GM18502 (cell line): ENCODE measurements at regions not wholly inside any gene's neighbourhood (a gene's known extent, or its start where the extent isn't known, plus 50 kb on each side); places are given as distances from the start of the nearest gene placed in this dataset.
A peak's percentile ranks its signal among the peaks of the same experiment; 100 is the strongest.
"Not testable (repeated sequence)": the region's sequence is repeated elsewhere in the genome, so short reads cannot be mapped to it uniquely, and the experiment has no call there.

Source experiments
- ATAC-seq: cut with Tn5 transposase; IDR thresholded peaks from one replicate; pipeline ENCODE4 v1.9.1; 2021; ENCODE audit warnings: mild to moderate bottlenecking; ENCODE audit not compliant: unreplicated experiment, poor library complexity

DNA sequence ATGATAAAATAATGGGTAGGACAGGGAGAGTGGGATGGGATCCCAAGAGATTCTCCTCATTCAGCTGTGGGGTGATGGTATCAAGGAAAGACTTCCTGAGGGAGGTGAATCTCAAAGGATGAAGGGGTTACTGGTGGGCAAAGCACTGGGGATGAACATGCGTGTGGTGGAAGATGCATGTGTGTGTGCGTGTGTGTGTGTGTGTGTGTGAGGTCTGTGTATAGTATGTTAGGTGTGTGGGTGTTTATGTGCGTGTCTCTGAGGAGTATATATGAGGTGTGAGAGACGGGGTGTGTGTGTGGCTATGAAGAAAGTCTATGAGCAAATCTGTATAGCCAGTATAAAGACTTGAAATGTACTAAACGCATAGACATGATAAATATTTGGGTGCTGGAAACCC is 220.0 kb upstream of the MYLIP start:
- no peak for ATAC-seq

DNA sequence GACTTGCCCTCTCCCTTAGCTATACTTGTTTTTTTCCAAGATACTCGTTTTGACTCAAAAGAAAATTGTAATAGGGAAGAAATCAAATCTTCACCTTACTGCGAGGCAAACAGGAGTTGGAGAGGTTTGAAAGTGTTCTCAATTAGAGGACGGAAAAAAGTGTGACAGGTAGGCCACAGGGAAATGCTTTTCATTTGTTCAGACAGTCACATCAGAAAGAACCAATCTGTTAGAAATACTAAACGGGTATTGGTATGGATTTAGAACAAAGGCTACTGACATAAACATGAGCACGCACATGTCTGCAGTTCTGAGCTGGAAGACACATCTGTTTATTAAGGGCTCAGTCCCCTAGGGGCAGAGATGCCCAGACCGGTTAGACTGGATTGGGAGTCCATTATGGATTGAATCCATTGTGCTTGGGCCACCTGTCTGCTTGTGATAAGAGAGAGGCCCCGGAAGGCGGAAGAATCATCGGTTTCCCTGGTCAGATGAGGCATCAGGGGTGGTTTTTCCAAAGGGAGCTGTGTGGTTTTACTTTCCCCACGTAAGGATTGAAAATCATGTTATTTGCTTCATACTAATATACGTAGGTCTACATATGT is 220.9 kb upstream of the MYLIP start:
- ATAC-seq: no peak

DNA sequence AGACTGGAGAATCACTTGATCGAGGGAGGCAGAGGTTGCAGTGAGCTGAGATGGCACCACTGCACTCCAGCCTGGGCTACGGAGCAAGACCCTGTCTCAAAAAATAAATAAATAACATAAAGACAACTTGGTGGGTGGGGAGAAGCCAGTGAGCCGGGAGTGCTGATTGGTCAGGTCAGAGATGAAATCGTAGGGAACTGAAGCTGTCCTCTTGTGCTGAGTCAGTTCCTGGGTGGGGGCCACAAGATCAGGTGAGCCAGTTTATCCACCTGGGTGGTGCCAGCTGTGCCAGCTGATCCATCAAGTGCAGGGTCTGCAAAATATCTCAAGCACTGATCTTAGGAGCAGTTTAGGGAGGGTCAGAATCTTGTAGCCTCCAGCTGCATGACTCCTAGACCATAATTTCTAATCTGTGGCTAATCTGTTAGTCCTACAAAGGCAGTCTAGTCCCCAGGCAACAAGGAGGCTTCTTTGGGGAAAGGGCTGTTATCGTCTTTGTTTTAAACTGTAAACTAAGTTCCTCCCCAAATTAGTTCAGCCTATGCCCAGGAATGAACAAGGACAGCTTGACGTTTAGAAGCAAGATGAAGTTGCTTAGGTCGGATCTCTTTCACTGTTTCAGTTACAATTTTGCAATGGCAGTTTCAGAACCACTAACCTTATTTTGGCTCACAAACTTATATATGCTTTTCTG is 221.5 kb upstream of the MYLIP start:
- ATAC-seq: not testable (repeated sequence)

- no peak for ATAC-seq
Observed at GRCh38 chr6:15906420-15907016, 222.4 kb upstream of the MYLIP start.

DNA sequence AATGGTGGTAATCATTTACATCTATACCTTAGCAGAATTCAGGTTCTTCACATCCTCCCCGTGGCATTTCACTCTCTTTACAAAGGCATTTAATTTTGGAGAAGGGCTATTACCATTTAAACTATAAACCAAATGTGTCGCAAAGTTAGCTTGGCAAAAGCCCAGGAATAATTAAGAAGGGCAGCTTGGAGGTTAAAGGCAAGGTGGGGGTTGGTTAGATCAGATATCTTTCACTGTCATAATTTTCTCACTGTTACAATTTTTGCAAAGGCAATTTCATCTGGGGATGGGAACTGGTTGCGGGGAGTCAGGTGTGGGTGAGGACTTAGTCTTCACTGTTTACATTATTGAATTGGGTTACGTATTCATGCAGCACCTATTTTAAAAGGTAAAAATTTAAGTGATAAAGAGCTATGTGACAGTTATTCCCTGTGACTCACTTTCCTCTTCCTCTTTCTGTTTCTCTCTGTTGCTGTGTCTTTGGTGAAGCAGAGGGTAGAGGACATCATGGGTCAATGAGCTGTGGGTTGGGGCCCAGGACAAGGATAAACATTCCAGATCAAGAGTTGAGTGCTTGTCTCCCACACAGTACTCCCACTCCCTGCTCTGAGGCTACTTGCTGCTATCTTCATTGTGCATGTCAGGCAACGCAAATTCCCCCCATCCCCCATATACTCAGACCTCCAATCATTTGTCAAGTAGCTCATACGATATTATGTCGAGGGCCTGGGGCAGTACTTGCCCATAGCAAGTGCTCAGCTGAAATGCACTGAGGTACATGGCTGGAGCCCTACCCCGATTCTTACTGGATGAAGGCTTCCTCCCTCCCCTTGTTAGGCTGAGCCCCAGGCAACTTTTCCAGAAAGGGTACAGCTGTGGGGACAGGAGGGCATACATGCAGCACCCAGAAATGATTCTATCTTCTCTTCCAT is 223.1 kb upstream of the MYLIP start:
- ATAC-seq: peak; percentile 19

DNA sequence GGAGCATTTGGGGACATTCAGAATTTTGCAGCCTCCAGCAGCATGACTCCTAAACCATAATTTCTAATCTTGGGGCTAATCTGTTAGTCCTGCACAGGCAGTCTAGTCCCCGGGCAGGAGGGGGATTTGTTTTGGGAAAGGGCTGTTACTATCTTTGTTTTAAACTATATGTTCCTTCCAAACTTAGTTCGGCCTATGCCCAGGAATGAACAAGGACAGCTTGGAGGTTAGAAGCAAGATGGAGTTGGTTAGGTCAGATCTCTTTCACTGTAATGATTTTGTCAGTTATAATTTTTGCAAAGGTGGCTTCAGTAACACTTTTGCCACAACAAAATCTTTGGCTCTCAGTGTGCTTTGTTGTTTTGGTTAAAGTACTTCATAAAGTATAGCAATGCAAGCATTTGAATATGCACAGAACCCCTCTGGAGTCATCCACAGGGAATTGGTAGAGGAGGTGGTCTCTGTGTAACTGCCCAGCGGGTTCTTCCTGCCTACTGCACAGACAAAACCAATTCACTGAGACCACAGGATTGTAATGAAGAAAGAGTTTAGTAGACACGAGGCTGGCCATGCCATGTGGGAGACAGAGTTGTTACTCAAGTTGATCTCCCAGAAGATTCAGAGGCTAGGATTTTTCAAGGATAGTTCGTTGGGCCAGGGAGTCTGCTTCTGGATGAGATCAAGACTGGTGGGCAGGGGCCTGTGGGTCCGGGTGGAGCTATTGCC is 224.1 kb upstream of the MYLIP start:
- no peak for ATAC-seq

- ATAC-seq: peak; percentile 92
Observed at GRCh38 chr6:15901141-15902115, 227.5 kb upstream of the MYLIP start.

DNA sequence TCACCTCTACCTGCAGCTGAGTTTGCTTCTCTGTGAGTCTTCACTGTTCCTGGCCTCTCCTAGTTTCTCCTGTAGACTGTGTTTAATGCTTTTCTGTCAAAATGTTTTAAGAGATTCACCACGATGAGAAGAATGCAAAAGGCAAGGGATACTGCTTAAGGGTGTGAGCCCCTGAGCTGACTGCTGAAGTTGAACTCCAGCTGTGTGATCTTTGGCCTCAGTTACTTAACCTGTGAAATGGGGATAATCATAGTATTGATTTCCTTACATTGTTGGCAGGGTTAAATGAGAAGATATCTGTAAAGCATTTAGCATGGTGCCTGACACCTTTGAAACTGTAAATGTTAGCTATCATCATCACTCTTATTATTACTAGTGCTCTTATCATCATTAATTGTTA is 230.2 kb upstream of the MYLIP start:
- no peak for ATAC-seq

DNA sequence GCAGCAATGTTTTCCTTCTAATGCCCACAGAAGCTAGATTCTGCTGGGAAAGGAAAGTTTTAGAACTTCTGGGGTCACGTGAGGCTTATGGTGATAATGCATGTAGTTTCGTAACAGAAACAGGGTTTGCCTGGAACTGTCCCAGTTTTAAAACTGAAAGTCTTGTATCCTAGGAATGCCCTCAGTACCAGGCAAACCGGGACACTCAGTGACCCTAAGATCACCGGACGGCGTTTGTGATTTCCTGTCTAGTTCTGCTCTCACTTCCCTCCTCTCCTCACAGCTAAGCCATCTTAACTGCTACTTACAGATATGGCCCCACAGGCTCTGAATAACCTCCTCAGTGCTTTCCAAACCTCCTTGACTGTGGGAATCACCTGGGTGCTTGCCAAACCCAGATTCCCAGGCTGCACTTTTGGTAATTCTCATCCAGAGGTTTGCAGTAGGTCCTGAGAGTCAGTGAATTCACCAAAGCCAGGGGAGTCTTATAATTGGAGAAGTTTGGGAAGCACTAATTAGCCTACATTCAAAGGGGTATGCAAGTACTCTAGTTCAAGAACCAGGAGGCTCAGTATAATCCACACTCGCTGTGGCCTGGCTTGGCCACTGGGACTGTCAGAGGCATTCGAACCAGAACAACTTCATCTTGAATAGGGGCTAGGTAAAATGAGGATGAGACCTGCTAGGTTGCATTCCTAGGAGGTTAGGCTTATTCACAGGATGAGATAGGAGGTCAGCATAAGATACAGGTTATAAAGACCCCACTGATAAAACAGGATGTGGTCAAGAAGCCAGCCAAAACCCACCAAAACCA is 231.6 kb upstream of the MYLIP start:
- ATAC-seq: no peak

DNA sequence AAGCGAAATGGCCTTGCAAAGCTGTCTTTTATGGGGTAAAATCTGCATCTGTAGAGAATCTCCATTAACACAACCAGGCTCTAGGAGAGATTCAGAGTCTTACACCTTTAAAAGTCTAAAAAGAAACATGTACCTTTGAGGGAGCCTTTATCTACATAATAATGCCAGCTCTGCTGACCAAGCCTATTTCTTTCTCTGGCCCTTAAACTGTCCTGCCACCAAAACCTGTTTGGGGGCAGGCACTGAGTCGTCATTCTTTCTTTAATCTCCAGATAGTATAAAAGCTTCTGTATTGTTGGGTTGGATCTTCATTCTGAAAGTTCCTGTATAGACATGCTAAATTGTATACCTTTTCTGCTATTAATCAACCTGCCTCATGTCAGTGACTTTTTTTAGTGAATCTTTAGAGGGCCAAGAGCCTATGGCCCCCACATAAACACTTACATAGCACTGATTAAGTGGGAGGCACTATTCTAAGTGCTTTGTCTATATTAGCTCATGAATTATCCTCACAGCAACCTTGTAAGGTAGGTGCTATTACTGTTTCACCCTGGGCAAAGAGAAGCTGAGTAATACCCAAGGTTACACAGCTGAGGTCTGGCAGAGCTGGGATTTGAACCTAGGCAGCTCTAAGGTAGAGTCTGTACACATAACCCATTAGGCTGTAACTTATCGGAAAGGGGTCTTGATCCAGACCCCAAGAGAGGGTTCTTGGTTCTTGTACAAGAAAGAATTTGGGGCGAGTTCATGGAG is 232.3 kb upstream of the DTNBP1 start:
- ATAC-seq: no peak

DNA sequence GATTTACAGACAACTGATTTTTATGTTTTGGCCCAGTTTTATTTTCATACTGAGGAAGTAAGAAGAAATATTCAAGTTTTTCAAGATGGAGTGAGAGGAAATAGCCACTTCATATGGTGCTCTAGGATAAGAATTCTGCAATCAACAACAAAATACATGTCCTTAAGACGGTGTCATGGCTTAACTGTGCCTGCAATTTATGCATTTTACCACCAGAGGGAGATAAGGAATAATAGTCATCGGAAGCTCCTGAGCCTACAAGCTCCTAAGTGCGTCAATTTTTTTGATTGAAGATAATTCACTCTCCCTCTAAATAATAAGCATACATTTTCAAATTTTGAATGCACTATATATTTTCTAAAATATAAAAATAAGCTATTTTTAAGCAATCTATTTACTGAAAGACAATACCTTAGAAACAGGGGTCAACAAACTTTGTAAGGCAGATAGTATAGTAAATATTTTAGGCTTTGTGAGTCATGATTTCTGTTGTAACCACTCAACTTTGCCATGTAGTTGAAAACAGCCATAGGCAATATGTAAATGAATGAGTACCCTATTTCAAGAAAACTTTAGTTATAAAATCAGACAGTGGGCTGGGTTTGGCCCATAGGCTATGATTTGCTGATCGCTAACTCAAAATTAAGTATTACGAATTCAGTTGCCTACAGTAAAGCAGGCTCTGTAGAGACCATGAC is 230.9 kb upstream of the DTNBP1 start:
- no peak for ATAC-seq

- ATAC-seq: no peak
Observed at GRCh38 chr6:15892369-15892768, 229.5 kb upstream of the DTNBP1 start.

- no peak for ATAC-seq
Observed at GRCh38 chr6:15888798-15889772, 226.3 kb upstream of the DTNBP1 start.

DNA sequence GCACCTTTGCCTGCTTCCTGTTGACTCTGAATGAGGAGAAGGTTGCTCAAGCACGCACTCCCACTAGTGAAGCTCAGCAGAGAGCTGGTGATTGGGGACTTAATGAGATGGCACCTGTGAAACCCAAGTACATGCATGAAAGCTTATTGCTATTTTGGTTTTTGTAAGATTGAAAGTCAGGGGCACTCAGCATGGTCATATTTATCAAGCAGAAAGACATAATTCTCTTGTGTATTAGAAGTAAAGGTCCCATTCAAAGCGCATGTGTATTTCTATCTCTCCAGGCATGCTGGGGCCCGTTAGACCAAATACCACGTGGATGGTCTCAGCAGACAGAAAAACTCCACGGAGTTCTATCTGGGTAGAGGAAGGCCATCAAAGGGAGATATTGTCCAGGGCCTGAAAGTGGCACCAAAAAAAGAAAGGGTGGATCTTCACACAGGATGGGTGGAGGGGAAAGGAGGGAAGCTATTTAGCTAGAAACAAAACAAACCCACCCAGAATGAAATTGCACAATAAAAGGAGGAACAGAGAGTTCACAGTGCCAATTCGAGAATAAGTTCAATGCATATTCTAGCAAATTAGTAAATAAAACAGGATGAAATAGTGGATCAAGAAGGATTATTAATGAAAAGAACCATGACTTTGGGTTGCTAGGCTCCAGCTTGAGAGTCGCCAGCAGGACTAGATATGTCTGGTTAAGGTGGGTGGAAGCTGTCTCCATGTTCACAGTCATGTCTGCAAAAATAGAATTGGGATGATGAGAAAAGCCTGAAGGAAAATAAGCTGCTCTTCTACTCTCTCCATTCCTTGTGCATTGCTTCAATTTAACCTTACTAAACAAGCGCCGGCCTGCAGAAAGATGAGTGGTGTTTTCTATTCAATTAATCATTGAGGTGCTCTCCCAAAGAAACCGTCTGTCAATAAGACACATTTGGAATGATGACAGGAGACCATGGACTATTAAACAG is 224.9 kb upstream of the DTNBP1 start:
- ATAC-seq: no peak

DNA sequence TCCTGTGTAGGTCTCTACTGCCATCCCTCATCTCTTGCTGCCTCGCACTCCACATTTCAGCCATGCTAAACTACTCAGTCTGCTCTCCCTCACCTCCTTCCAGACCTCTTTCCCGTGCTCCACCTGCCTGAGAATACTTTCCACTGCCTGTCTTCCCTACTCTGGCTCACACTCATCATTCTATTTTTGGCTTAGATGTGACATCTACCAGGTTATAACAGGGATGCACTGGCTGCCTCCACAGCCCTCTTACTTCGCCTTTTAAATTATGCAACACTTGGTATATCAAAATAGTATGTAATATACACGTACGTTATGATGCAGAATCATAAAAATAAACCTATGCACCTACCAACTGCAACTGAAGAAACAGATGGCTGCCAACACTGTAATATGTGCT is 222.8 kb upstream of the DTNBP1 start:
- ATAC-seq: no peak
